GM21390 (cell line): ENCODE measurements at regions not wholly inside any gene's neighbourhood (a gene's known extent, or its start where the extent isn't known, plus 50 kb on each side); places are given as distances from the start of the nearest gene placed in this dataset.

ENCODE experiments used
- ATAC-seq: cut with Tn5 transposase; IDR thresholded peaks from one replicate; pipeline ENCODE4 v1.9.1; 2021; ENCODE audit not compliant: unreplicated experiment

DNA sequence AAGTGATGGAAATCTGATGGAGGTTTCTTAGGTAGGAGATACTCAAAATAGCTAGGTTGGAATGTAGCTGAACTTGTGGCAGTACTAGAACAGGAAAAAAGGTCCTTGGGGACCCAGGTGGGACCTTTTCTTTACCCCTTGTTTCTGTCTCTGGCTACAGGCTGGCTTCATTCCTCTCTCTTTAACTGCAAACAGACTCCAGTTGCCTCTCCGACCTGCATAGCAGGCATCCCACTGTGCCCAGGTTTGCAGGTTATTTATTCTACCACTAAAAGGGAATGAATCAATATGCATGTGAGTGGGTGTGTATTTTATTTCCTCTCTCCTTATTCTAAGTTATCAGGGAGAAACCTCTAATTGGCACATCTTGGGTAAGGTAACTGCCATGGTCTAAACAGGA, 758.1 kb downstream of the MED13L start:
- no peak for ATAC-seq

DNA sequence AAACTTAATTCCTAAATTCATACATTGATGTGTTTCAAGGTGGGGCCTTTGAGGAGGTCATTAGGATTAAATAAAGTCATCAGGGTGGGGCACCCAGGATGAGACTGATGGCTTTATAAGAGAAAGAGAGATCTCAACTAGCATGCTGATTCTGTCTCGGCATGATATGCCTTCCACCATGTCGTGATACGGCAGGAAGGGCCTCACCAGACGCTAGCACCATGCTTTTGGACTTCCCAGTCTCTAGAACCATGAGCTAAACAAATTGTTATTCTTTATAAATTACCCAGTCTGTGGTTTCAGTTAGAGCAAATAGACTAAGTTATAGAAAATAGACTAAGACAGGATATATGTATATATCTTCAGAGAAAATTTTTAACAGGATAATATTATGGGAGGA, 759.6 kb downstream of the MED13L start:
- no peak for ATAC-seq

DNA sequence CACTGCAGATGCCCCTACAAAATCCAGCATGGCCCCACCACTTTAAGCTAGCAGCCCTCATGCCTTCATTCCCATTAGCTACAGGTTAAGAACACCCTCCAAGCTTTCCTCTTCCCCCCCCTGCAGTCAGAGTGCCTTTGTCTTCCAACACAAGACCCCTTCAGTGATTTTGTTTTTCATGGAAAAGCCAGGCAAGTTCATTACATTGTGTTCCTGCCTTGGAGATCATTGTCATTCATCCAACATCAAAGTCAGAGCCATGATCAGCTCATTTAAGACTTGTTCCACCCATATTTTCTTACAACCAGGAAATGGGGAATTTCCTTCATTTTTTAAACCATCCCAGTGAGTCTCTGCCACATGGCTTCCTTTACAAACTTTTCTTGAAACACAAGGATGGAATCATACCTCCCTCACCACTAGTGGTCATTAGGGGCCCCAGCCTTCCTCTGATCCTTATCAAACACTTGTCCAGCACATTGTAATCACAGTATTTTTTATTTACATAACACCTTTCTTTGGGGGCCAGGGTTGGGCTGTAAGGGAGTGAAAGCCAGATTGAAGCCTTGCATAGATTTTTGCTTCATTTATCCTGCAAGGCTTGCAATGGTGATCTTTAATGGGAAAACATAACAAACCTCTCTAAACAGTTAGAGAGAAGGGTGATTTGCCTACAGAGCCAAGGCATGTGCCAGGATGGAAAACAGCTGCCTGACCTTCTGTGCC, 765.3 kb downstream of the MED13L start:
- ATAC-seq: no peak

DNA sequence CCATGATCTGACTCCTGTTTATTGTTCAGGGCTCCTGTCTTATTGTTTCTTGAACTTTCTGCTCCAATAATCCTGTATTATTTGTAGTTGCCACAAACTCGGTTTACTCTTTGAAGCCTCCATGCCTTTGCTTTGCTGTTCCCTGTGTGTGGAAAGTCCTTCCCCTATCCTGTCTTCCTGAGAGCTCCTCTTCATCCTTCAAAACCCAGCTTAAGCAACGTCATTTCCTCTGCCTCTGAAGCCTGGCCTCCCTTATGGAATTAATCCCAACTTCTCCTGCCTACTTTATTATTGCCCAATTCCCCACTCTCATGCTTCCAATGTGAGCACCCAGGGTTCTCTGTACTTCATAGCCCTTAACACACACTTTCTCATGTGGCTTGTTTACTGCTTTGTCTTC, 766.2 kb downstream of the MED13L start:
- no peak for ATAC-seq

DNA sequence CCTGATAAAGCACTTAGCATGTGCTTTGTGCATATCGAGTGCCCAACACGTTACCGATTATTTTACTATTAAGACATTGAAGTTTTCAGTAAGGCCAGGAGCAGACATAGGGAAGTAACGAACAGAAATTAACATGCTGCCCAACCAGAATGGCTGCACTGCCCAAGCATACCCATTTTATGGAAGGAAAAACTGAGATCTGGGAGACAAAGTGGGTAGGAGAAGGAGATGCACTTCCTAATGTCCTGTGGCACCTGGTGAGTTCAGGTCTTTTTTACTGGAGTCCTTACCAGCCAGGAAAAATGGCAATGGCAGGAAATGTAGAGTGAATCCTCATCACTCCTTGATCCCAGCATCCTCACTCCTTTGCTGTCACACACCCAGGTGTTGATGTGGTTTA, 768.5 kb downstream of the MED13L start:
- ATAC-seq: no peak

DNA sequence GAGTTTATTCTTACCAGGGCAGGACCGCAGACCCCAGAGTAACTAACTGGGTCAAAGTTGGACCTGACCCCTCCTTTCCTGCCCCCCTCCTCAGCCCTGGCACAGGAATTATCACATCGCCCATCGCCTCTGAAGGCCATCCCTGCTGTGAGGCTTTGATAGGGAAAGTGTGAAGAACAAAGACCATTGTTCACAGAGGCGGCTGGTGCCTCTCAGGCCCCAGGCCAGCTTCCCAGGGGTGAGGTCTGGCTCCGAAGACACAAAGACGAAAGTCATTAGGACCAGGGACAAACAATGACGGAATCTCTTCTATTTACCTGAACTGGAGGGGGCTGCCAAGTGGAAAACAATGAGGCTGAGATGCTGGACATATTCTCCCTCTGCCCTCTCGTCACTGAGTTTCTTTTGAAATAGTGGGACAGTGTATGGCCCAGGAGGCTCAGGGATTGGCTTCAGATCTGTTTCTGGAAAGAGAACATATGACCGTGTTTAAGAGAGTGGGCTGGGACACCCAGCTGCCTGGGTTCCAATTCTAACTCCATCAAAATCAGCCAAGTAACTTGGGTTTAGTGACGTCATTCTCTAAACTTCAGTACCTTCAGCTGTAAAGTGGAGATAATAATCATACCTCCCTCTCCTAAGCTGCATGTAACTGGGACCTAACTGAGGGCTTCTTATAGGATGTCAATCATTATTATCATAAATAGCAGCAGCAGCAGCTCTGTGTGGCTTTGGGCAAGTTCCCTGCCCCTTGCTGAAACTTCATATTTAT, 769.4 kb downstream of the MED13L start:
- no peak for ATAC-seq

DNA sequence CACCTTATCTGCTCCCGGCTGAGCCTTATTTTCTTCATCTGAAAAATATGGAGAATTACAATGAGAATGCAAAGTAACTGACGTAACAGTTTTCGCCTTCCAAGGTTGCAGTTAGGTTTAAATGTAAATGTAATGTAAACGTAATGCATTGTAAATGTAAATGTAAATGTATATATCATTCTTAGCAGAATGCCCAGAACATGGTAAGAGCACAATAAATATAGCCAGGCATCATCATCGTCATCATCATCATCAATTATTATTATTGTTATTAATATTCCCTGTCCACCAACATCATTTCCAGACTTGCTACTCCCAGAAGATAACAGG, 770.0 kb downstream of the MED13L start:
- ATAC-seq: no peak

DNA sequence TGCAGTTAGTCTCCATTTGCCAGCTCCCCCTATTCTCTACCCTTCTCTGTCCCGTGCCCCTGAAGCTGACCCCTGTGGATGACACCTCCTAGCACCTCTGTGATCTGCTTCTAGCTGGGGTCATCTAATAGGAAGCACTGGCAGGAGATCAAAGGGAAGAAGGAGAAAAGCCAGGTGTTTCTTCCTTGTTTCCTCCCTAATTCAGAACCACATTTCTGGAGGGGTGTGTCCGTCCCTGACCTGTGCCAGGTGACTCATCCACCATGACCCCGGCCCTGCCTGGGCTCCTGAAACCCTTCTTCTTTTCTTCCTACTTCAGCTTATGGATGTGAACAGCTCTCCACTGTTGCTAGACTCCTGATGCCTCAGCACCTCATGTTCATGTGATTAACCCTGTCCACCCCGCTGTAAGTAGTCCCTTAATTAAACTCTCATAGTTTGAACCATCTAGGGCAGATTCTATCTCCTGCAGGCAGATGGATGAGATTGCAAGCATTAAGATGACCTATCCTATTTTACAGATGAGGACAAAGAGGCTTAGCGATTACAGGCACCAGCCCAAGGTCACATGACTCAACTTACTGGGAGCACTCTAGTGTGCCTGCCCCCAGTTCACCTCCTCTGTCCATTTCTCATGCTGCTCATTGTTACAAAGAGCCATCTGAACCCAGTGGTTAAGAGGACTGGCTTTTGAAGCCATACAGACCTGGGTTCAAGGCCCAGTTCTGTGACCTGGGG, 770.5 kb downstream of the MED13L start:
- no peak for ATAC-seq

DNA sequence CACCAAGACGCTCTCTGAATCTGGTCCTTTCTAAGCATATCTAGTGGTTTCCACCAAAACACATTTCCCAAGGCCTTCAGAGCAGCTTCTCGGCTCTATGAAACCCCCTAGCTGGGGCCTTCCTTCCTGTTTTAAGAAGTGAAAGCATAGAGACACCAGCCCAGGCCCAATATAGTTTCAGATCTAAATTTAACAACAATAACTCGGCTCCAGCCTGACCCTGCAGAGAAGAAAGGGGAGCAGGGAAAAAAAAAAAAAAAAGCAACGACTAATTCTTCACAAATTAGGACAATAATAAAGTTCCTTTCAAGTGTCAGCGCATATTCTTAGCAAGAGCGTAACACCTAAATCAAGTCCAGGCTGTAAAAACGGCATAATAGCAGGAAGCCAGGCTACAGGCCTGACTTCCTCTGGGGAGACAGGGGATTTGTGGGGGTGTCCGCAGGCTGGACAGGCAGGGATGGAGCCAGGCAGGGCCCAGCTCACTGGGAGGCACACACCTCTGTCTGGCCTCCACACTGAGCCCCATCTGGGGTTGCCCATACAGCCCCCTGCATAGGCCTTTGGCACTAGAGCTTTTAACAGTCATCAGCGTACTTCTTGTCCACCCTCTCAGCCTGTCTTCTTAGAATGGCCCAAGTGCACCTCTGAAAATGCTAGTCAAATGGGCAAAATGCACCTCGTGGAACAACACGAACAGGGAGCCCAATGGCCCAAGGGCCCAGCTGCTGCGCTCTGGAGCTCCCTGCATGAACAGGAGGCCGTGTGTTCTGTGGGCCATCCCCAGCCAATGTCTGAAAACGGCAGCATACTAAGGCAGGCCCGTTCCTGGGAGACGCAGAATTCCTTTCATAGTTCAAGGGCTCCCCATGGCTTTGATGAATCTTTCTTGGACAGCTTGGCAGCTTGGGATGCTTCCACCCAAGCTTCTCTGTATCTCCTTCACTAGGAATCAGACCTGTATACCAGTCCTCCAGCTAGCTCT, 772.9 kb downstream of the MED13L start:
- peak; percentile 86 for ATAC-seq

DNA sequence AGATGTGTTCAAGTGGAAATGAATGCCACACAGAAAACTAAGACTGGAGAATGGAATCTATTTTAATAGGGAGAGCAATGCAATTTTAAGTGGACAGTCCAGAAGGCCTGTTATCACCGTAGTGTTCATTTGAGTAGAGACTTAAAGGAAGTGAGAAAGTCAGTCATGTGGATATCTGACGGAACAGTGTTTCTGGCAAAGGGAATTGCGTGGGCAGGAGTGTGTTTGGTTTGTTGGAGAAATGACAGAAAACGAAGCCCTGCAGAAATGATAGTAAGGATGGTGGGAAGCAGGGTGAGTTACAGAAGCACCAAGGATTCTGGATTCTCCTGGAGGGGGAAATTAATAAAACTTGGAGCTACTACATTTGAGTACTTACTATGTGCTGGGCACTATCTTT, 776.6 kb downstream of the MED13L start:
- ATAC-seq: no peak

DNA sequence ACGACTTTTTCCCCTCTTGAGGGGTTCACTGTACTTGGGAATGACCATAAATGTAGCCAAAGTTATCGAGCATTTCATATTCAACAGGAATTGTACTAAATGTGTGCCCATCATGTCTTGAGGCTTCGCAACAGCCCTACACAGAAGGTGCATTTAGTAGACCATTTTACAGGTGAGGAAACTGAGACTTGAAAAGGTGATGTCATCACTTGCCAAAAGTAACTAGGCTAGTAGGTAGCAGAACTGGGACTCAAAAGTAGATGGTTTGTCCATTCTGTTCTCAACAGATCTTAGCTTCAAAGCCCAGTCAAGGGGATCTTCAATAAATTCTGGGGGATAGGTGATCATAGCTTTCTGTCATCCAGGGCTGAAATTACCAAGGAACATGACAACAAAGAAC, 782.2 kb downstream of the MED13L start:
- ATAC-seq: no peak

DNA sequence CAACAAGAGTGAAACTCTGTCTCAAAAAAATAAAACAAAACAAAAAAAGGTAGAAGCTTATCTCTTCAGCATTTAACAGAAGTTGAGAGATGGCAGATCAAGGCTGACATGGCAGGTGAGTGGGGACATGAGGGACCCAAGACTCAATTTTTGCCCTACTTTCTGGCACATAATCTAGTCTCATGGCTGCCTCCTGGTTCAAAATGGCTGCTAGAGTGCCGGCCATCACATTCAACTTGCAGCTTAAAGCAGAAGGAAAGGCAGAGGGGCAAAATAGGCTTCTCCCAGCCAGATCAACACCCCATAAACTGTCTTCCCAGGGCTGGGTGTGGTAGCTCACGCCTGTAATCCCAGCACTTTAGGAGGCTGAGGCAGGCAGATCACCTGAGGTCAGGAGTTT, 784.9 kb downstream of the MED13L start:
- ATAC-seq: no peak

DNA sequence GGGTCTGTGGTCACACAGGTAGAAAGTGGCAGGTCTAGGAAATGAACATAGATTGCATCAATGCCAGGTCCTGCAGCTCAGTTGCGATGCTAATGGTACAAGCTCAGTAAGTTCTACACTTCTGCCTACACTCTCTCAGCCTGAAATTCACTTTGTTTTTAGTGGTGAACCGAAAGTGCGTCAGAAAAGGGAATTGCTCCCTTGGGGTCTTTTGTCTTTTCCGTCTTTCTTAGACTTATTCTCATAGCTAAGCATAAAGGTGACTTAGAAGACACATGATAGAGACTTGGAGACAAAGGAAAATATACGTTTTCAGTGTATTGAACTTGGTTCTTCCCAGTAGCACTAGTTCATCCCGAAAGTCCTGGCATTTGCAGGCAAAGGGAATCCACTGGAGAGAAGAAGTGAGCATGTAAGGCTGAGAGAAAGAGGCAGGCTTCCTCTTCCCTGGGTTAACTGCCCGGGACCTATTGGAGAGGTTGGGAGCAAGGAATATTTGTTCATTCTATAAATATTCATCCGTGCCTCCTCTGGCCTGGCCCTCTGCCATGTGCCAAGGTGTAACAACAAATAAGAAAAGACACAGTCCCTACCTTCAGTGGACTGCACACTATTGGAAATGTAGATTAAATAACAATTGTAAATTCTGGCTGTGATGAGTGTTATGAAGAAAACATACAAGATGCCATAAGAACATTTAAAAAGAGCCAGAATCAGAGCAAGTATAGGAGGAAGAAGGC, 785.8 kb downstream of the MED13L start:
- ATAC-seq: no peak

DNA sequence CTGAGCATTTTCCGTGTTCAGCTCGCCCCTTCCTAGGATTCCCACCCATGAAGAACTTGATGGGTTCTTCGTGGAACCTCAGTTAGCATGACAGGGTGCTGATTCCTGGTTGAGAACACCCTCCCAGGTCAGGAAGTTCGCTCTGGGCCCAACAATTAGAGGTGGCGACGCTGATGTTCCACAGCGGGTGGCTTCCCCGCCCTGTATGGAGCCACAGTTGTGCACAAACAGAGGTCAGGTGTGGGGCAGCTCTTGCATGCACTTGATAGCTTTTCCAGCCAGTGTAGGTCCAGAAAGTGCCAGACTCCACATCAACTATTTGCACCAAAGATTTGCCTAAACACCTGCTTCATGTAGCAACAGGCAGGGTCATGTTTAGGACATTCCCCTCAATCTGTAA, 788.2 kb downstream of the MED13L start:
- ATAC-seq: no peak

DNA sequence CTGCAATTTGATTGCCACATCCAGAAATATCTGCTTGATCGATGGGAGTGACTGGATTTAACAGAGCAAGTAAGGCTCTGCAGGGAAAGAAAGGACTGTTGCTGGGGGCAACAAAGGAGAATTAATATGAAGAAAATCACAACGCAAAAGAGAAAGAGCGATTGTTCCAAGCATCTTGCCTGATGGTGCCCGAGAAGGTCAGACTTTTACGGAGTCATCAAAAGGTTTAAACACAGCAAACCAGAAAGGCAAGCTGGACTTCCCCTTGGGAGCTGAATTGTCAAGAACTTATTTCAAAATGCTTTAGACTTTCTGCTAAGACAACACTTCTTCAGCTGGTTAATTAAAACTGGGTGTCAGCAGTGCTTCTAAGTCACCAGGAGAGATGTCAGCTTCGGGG, 791.5 kb downstream of the MED13L start:
- ATAC-seq: no peak

DNA sequence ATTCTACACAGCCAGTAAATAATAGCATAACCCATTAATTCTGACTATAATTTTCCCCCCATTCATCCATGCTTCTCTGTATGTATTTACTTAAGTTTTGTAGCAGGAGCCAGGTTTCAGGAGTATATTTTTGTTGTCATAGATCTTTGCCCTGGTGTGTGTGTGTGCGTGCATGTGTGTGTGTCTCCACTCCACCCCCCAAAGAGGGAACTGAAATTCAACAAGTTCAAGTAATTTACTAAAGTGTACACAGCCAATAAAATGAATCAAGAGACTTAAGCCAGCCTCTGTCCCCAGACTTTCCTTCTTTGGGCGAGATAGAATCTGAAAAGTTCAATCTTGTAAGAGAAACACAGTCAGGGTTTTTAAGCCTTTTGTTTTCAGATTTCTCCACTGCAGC, 792.0 kb downstream of the MED13L start:
- ATAC-seq: no peak

DNA sequence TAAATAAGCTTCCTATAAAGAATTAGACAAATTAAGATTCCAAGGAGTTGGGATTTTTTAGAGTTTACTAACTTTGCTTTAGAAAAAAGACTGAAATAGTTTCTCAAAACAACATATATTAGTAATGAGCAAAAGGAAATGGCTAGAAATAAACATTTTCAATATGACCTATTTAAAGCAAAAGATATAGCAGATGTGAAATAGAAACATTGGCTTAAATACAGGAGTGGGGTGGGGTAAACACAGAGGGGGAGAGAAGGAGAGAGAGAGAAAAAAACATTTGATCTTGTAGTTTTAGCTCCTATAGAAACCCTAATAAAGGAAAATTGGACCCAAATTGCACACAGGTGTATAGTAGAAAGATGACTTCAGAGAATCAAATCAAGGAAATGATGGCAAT, 794.5 kb downstream of the MED13L start:
- ATAC-seq: no peak

DNA sequence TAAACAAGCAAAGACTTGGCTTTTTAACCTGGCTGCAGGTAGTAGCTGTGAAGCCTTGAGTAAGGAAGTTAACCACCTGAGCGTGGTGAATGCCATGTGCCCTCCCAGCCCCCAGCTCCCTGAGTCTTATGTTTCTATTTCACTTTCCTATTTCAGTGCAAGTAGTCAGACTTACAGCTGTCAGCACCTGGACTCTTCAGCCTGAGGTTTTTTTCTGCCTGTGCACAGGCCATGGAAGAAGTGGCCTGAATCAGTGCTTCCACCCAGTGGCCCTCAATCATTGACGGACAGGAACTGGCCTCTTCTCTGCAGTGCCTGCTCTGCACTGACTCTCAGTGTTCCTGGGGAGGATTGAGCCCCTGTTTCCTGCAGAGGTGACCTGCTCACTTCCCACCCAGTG, 796.4 kb downstream of the MED13L start:
- ATAC-seq: peak; percentile 79

DNA sequence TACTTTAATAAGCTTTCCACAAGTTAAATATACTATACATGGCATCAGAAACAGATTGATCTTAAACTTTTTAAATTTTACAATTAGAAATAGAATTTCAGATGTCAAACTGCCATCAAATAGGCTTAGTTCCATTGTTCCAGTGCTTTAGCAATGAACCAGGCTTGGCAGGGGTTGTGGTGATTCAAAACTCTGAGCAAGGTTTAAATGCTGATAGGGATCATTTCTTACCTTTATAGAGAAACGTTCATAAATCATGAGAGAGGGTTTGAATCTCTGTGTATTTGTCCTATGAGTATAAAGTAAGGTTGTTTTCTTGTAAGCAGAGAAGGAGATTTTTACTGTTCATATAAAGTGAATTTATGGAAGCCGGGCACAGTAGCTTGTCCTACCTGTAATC, 794.5 kb upstream of the TBX3 start:
- no peak for ATAC-seq
